Ovary (tissue), 7 donors: ENCODE measurements at regions not wholly inside any gene's neighbourhood (a gene's known extent, or its start where the extent isn't known, plus 50 kb on each side); places are given as distances from the start of the nearest gene placed in this dataset. TPM values are rescaled to one million over a fixed set of nuclear protein-coding genes. Genes with fewer than 3 reads are reported as not detected.

Experiments
- DNase-seq, 5 donors: peaks; one replicate each; pipeline ENCODE4 v3.0.0-alpha.2; 2019 to 2020
- H3K27ac ChIP-seq, 2 donors: fragments of 200-600 bp; one replicate each; pipeline versions ENCODE4 v1.5.1 to v1.8.0; 2019 to 2022
- H3K27me3 ChIP-seq: fragments of 200-600 bp; one replicate; pipeline ENCODE4 v1.8.0; 2022
- H3K36me3 ChIP-seq: fragments of 200-600 bp; sonication (generic); one replicate; pipeline ENCODE4 v1.5.1; 2019
- H3K4me1 ChIP-seq: one replicate; pipeline ENCODE4 v1.8.1; 2013; ENCODE audit warnings: mild to moderate bottlenecking, moderate library complexity; ENCODE audit not compliant: insufficient read depth
- H3K4me3 ChIP-seq: fragments of 200-600 bp; sonication (generic); one replicate; pipeline ENCODE4 v1.5.1; 2017
- H3K9me3 ChIP-seq, 2 donors: fragments of 200-600 bp in 1 of 2; sonication (generic) in 1 of 2; one replicate each; pipeline versions ENCODE4 v1.5.1 to v1.8.1; 2013 to 2019; ENCODE audit warnings: mild to moderate bottlenecking in 1 of 2, moderate library complexity in 1 of 2
- CTCF ChIP-seq, 3 donors: fragments of 450-650 bp in 2 of 3; fragments of 200-600 bp in 1 of 3; IDR thresholded peaks; one replicate each; pipeline versions ENCODE4 v1.5.1 to v1.8.0; 2016 to 2022; ENCODE audit warnings: antibody characterized with exemption in 3 of 3, mild to moderate bottlenecking in 1 of 3
- EP300 ChIP-seq: sonication (generic); formaldehyde crosslinking; IDR thresholded peaks from one replicate; pipeline ENCODE4 v1.6.1; 2017; ENCODE audit warnings: antibody characterized with exemption
- POLR2A ChIP-seq: fragments of 450-650 bp; IDR thresholded peaks from one replicate; pipeline ENCODE4 v1.6.1; 2017; ENCODE audit warnings: antibody characterized with exemption, mild to moderate bottlenecking, moderate library complexity
- WGBS, 3 donors: extraction: QIAGEN DNeasy Blood & Tissue Kit in 1 of 3; methylation state at CpG; one replicate each; pipeline versions ENCODE4 v1.1.5 to v1.1.7; 2013 to 2017; 5-methylcytosine and 5-hydroxymethylcytosine counted together
- intact Hi-C, 4 donors: fragments of 100-400 bp; cut with DNase I; formaldehyde crosslinking; loops; one replicate each; pipeline versions ENCODE4 v1.11.0 to v1.15.1; 2022 to 2023
- small RNA-seq: library from RNA; depleted of rRNA; stranded (forward); fragments of <200 nt; gene quantifications from one replicate; pipeline ENCODE3, GENCODE V24; 2016
- donor health status: DM: no; HTN: no; CAD: no; lungs with moderate emphysema.
- donor health status: DM: no; HTN: no; CAD: no.
- donor health status: Bipolar disorder and iron deficiency.
- donor health status: DM: no; HTN: no; CAD: no.
- donor health status: DM: yes; HTN: yes; CAD: no.

- 79 to 87% (median 79%) methylated on average over 3 of the region's 3 CpGs for WGBS, 3 donors
- intact Hi-C loops, result no loop called here
Observed at GRCh38 chr16:9695152-9695551, 487.1 kb downstream of the GRIN2A start.

More at GRCh38 chr16:9695152-9695551, 487.1 kb downstream of the GRIN2A start:
- Histone ChIP-seq H3K4me3 (no peak overlapping the region), H3K36me3 (no peaks in the 10 kb centered on the region), H3K27me3 (no peaks in the 10 kb centered on the region), H3K4me1 (no peaks in the 10 kb centered on the region), H3K27ac (no peak overlapping the region), H3K9me3 (no peaks in the 10 kb centered on the region)
- TF ChIP-seq EP300 (no peak), POLR2A (no peak), CTCF (IDR thresholded peaks at IDR 0.05) (no peak)
- DNase-seq, result no peak

Small RNAs in the stretch of these regions (small RNA-seq; reads per million reads assigned to genes)
- not detected for gene RNA5SP403
- gene RNA5SP404, result not detected
